ENCODE measurements at regions not wholly inside any gene's neighbourhood (a gene's known extent, or its start where the extent isn't known, plus 50 kb on each side); places are given as distances from the start of the nearest gene placed in this dataset.
A peak's percentile ranks its signal among the peaks of the same experiment; 100 is the strongest.

DNA sequence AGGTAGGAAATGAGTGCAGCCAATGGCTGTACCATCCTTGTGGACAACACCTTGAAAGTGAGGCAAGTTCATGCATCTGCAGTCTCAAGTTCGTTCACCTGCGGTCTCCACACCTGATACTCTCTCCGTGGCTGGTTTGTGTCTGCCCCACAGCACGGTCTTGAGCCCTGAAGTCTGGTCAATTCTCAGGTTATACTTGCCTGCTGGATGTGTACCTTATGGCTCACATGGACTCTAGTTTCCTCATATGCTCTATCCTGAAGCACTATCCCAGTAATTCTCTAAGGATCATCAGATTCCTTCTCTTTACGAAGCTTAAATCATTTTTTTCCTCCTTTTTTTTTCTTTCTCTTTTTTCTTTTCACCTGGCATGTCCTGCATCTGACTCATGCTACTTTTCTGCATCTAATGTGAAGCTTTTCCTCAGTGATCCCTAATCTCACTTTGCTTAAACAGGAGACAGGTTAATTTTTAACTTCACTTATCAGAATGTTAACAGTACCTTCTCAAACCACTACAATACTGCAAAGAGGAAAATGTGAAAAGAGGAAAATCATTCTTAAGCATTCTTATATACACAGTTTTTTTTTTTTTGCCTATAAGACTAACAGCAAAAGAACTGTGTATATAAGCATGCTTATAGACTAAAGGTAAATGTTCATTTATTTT is 511.2 kb downstream of the SOX11 start:
- no peak overlapping the region for H3K27ac ChIP-seq (ENCODE audit: low read length)
- no peaks in the 10 kb centered on the region for H3K4me1 ChIP-seq (ENCODE audit: low read length)
- H3K9me2 ChIP-seq (replicated peaks; ENCODE audit: insufficient read depth, low read length) = no peaks in the 10 kb centered on the region
- no peak overlapping the region for H3K4me3 ChIP-seq (ENCODE audit: low read length)
- H2AFZ ChIP-seq (ENCODE audit: low read length) = no peak overlapping the region
- H3K9ac ChIP-seq (ENCODE audit: low read length) = no peak overlapping the region
- DNase-seq = no peak
- no peaks in the 10 kb centered on the region for H4K20me1 ChIP-seq (ENCODE audit: insufficient read depth, low read depth, low read length)
- H3K36me3 ChIP-seq (ENCODE audit: insufficient read depth, low read length) = no peaks in the 10 kb centered on the region
- no peaks in the 10 kb centered on the region for H3K9me3 ChIP-seq (ENCODE audit: low read length)
- no peak overlapping the region for H3K4me2 ChIP-seq (ENCODE audit: low read depth, low read length, poor library complexity, severe bottlenecking)
- no peaks in the 10 kb centered on the region for H3K79me2 ChIP-seq (ENCODE audit: low read length)
- no peaks in the 10 kb centered on the region for H3K27me3 ChIP-seq (ENCODE audit: low read length)

DNA sequence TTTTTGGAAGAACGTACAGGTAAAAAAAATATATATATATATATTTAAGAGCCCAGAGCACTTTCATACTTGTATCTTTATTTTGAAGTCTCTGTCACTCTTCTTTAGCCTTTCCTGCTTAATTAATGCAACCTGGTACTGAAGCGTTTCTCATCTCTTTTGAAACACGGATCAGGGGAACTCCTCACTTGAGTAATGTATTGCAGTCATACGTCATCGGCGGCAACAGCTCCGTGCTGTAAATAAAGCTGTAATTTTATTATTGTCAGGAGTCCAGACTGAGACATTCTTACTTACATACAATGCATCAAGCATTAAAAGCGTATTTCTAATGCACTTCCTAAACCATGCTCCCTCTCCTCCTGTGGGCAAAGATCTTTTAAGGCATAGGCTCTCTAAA is 514.7 kb downstream of the SOX11 start:
- Histone ChIP-seq H3K4me1 (ENCODE audit: low read length) (no peaks in the 10 kb centered on the region), H4K20me1 (ENCODE audit: insufficient read depth, low read depth, low read length) (no peaks in the 10 kb centered on the region), H3K27ac (ENCODE audit: low read length) (no peak overlapping the region), H3K27me3 (ENCODE audit: low read length) (no peaks in the 10 kb centered on the region), H2AFZ (ENCODE audit: low read length) (no peak overlapping the region), H3K9me3 (ENCODE audit: low read length) (no peaks in the 10 kb centered on the region), H3K36me3 (ENCODE audit: insufficient read depth, low read length) (no peaks in the 10 kb centered on the region), H3K9ac (ENCODE audit: low read length) (no peak overlapping the region), H3K4me2 (ENCODE audit: low read depth, low read length, poor library complexity, severe bottlenecking) (no peak overlapping the region), H3K79me2 (ENCODE audit: low read length) (no peaks in the 10 kb centered on the region), H3K9me2 (replicated peaks; ENCODE audit: insufficient read depth, low read length) (no peaks in the 10 kb centered on the region), H3K4me3 (ENCODE audit: low read length) (no peak overlapping the region)
- DNase-seq = no peak

DNA sequence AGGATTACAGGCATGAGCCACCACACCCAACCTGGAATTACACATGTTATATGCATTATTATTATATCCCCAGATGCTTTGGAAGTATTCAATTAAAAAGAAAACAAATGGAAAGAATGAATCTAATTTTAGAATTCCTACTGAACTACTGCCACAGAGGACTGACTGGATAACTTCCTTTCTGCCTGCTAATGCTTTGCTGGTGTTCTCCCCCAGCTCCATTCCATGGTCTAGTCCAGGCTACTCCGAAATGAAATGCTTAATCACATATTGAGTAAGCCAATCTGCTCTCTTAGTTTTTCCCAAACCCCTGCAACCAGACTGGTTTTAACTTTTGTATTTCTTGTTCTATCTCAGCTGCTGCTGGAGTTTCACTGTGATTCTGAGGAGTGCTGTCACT is 519.1 kb downstream of the SOX11 start:
- H3K79me2 ChIP-seq (ENCODE audit: low read length) = no peaks in the 10 kb centered on the region
- H3K4me2 ChIP-seq (ENCODE audit: low read depth, low read length, poor library complexity, severe bottlenecking) = no peak overlapping the region
- H3K9ac ChIP-seq (ENCODE audit: low read length) = no peak overlapping the region
- peaks cover 9% of the 10 kb centered on the region for H3K4me1 ChIP-seq (ENCODE audit: low read length)
- H3K9me2 ChIP-seq (replicated peaks; ENCODE audit: insufficient read depth, low read length) = no peaks in the 10 kb centered on the region
- H3K4me3 ChIP-seq (ENCODE audit: low read length) = no peak overlapping the region
- no peaks in the 10 kb centered on the region for H3K9me3 ChIP-seq (ENCODE audit: low read length)
- H3K36me3 ChIP-seq (ENCODE audit: insufficient read depth, low read length) = no peaks in the 10 kb centered on the region
- H3K27ac ChIP-seq (ENCODE audit: low read length) = no peak overlapping the region
- H3K27me3 ChIP-seq (ENCODE audit: low read length) = no peaks in the 10 kb centered on the region
- no peaks in the 10 kb centered on the region for H4K20me1 ChIP-seq (ENCODE audit: insufficient read depth, low read depth, low read length)
- H2AFZ ChIP-seq (ENCODE audit: low read length) = no peak overlapping the region
- no peak for DNase-seq

DNA sequence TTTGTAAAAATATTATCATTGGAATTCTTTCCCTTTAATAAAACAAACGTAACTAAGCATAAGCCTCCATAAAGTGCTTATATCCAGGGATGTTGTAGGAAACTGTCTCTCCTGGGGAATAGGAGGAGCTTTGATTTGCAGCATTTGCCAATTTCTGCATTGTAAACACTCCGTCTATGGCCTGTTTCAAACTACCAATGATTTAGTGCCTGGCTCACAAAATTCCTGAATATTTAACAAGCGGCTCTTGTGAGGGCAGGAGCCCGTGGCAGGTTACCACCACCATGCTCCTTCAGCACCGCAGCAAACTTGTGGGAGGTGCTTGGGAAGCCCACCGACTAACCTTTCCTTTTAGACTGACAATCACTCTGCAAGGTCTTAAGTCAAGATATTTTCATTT is 520.3 kb downstream of the SOX11 start:
- Histone ChIP-seq H3K9ac (ENCODE audit: low read length) (no peak overlapping the region), H3K27ac (ENCODE audit: low read length) (no peak overlapping the region), H3K4me2 (ENCODE audit: low read depth, low read length, poor library complexity, severe bottlenecking) (no peak overlapping the region), H3K36me3 (ENCODE audit: insufficient read depth, low read length) (no peaks in the 10 kb centered on the region), H3K4me3 (ENCODE audit: low read length) (no peak overlapping the region), H2AFZ (ENCODE audit: low read length) (no peak overlapping the region), H3K4me1 (ENCODE audit: low read length) (peaks cover 13% of the 10 kb centered on the region), H3K79me2 (ENCODE audit: low read length) (no peaks in the 10 kb centered on the region), H4K20me1 (ENCODE audit: insufficient read depth, low read depth, low read length) (no peaks in the 10 kb centered on the region), H3K9me2 (replicated peaks; ENCODE audit: insufficient read depth, low read length) (no peaks in the 10 kb centered on the region), H3K9me3 (ENCODE audit: low read length) (no peaks in the 10 kb centered on the region), H3K27me3 (ENCODE audit: low read length) (no peaks in the 10 kb centered on the region)
- DNase-seq = no peak

DNA sequence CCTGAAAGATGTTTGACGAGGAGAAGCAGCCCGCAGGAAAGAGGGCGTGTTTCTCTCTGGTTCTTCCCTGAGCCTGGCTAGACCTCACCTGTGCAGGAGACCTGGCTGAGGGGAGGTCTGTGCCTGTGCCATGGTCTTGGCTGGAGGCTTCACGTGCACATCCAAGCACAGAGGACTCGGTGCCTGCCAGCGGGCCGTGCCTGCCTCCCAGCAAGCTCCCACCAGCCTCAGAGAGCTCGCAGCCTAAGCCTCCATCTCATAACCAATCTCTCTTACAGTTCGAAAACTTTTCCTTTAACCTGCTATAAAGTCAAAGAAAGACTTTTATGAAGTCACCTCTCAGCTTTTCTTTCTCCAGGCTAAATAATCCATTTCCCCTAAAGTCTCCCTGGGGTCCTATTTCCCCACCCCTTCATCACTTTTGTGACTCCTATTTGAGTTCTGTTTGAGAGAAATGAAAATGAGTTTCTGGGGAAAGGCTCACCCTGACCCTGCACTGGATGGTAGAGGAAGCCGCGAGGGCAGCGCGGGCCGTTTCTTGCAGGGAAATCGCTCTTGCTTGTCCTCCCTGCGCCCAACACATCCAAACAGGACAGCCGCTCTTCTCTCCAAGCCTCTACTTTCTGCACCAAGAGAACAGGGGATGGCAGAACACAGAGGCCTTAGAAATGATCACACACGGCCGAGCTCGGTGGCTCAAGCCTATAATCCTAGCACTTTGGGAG is 521.0 kb downstream of the SOX11 start:
- H3K36me3 ChIP-seq (ENCODE audit: insufficient read depth, low read length) = no peaks in the 10 kb centered on the region
- no peaks in the 10 kb centered on the region for H3K27me3 ChIP-seq (ENCODE audit: low read length)
- DNase-seq = no peak
- no peaks in the 10 kb centered on the region for H3K9me3 ChIP-seq (ENCODE audit: low read length)
- no peaks in the 10 kb centered on the region for H3K9me2 ChIP-seq (replicated peaks; ENCODE audit: insufficient read depth, low read length)
- H3K4me2 ChIP-seq (ENCODE audit: low read depth, low read length, poor library complexity, severe bottlenecking) = no peak overlapping the region
- peaks cover 13% of the 10 kb centered on the region for H3K4me1 ChIP-seq (ENCODE audit: low read length)
- H3K4me3 ChIP-seq (ENCODE audit: low read length) = no peak overlapping the region
- no peak overlapping the region for H3K27ac ChIP-seq (ENCODE audit: low read length)
- no peaks in the 10 kb centered on the region for H4K20me1 ChIP-seq (ENCODE audit: insufficient read depth, low read depth, low read length)
- no peak overlapping the region for H3K9ac ChIP-seq (ENCODE audit: low read length)
- H2AFZ ChIP-seq (ENCODE audit: low read length) = no peak overlapping the region
- no peaks in the 10 kb centered on the region for H3K79me2 ChIP-seq (ENCODE audit: low read length)

DNA sequence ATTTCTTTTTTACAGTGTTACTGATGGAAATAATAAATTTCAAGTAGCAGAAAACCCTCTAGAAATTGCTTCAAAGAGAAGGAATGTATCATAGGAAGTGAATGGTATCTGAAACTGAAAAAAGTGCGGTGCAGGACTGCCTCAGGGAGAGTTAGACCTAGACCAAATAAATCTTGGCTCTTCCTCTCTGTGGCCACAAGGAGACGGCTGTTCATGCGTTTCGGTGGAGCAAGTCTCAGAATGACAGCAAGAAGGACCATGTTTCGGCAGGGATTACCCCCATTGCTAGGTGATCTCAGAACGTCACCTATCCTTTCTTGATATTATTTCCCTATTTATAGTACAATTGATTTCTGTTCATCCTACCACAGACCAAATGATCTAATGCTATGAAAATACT is 522.3 kb downstream of the SOX11 start:
- Histone ChIP-seq H3K9me3 (ENCODE audit: low read length) (no peaks in the 10 kb centered on the region), H3K4me2 (ENCODE audit: low read depth, low read length, poor library complexity, severe bottlenecking) (no peak overlapping the region), H3K79me2 (ENCODE audit: low read length) (no peaks in the 10 kb centered on the region), H4K20me1 (ENCODE audit: insufficient read depth, low read depth, low read length) (no peaks in the 10 kb centered on the region), H2AFZ (ENCODE audit: low read length) (peak overlapping the region; percentile 40), H3K27ac (ENCODE audit: low read length) (no peak overlapping the region), H3K4me1 (ENCODE audit: low read length) (peaks cover 13% of the 10 kb centered on the region), H3K27me3 (ENCODE audit: low read length) (no peaks in the 10 kb centered on the region), H3K9me2 (replicated peaks; ENCODE audit: insufficient read depth, low read length) (no peaks in the 10 kb centered on the region), H3K4me3 (ENCODE audit: low read length) (no peak overlapping the region), H3K9ac (ENCODE audit: low read length) (no peak overlapping the region), H3K36me3 (ENCODE audit: insufficient read depth, low read length) (no peaks in the 10 kb centered on the region)
- DNase-seq = peak; percentile 51

DNA sequence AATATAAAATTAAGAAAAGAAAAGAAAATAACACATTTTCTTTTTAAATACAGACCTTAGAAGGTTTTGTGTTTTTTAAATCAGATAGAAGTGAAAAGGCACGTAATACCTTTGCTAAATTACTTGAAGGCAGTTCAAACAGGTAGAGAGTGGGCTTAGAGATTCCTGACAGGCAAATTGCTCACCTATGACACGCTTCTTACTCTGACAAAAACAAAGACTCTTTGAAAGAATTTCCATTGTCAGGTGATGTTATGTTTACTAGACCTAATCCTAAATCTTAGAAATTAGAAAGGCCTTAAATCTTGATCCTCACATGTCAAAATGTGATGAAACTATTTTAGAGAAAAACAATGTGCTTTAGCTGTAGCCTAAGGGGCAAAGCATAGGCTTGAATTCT is 522.9 kb downstream of the SOX11 start:
- Histone ChIP-seq H3K27me3 (ENCODE audit: low read length) (no peaks in the 10 kb centered on the region), H3K27ac (ENCODE audit: low read length) (no peak overlapping the region), H3K79me2 (ENCODE audit: low read length) (no peaks in the 10 kb centered on the region), H4K20me1 (ENCODE audit: insufficient read depth, low read depth, low read length) (no peaks in the 10 kb centered on the region), H3K9me3 (ENCODE audit: low read length) (no peaks in the 10 kb centered on the region), H3K4me3 (ENCODE audit: low read length) (no peak overlapping the region), H2AFZ (ENCODE audit: low read length) (no peak overlapping the region), H3K9me2 (replicated peaks; ENCODE audit: insufficient read depth, low read length) (no peaks in the 10 kb centered on the region), H3K9ac (ENCODE audit: low read length) (no peak overlapping the region), H3K36me3 (ENCODE audit: insufficient read depth, low read length) (no peaks in the 10 kb centered on the region), H3K4me1 (ENCODE audit: low read length) (peaks cover 13% of the 10 kb centered on the region), H3K4me2 (ENCODE audit: low read depth, low read length, poor library complexity, severe bottlenecking) (no peak overlapping the region)
- DNase-seq = no peak

DNA sequence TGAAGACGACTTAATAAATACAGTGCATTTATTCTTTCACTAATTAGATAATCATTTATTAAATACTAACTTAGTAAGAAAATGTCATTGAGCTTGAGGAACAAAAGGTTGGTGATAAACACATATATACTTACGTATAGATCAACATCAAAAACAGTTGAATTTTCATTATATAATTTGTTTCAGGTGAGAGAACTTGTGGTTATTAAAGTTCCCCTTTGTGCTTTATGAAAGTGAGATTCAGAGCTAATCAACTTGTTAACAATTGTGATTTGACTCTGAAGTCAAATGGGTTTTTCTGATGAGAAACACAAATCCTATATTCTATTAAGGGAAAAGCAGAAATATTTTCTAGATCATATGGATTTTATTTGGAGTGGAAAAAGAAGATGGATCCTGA is 524.0 kb downstream of the SOX11 start:
- H4K20me1 ChIP-seq (ENCODE audit: insufficient read depth, low read depth, low read length) = no peaks in the 10 kb centered on the region
- DNase-seq = no peak

More for the DNA sequence above, 524.0 kb downstream of the SOX11 start:
- H3K4me2 ChIP-seq (ENCODE audit: low read depth, low read length, poor library complexity, severe bottlenecking) = no peak overlapping the region
- peaks cover 18% of the 10 kb centered on the region for H3K4me1 ChIP-seq (ENCODE audit: low read length)
- H3K36me3 ChIP-seq (ENCODE audit: insufficient read depth, low read length) = no peaks in the 10 kb centered on the region
- H3K27me3 ChIP-seq (ENCODE audit: low read length) = no peaks in the 10 kb centered on the region
- no peak overlapping the region for H3K4me3 ChIP-seq (ENCODE audit: low read length)
- no peak overlapping the region for H3K9ac ChIP-seq (ENCODE audit: low read length)
- H3K9me2 ChIP-seq (replicated peaks; ENCODE audit: insufficient read depth, low read length) = no peaks in the 10 kb centered on the region
- H2AFZ ChIP-seq (ENCODE audit: low read length) = no peak overlapping the region
- no peaks in the 10 kb centered on the region for H3K9me3 ChIP-seq (ENCODE audit: low read length)
- no peak overlapping the region for H3K27ac ChIP-seq (ENCODE audit: low read length)
- H3K79me2 ChIP-seq (ENCODE audit: low read length) = no peaks in the 10 kb centered on the region

All from Karpas-422 (cell line).